ENCODE measurements at regions not wholly inside any gene's neighbourhood (a gene's known extent, or its start where the extent isn't known, plus 50 kb on each side); places are given as distances from the start of the nearest gene placed in this dataset.

DNA sequence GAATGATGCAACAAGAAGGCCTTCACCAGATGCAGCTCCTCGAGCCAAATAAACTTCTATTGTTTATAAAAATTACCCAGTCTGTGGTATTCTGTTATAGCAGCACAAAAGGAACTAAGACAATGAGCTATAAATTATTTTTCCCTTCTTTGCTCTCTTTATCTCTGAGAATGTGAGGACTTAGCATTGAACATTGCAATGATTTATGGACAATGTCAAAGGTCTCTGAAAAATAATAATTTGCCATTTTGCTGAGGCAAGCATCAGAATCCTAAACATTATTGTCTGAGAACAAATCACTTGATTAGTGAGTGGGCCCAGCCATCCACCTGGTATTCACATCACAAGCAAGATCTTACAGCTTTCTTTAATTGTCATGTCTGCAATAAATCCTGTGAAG, 95.4 kb upstream of the SSBP2 start:
- TF ChIP-seq, protein P1, sequence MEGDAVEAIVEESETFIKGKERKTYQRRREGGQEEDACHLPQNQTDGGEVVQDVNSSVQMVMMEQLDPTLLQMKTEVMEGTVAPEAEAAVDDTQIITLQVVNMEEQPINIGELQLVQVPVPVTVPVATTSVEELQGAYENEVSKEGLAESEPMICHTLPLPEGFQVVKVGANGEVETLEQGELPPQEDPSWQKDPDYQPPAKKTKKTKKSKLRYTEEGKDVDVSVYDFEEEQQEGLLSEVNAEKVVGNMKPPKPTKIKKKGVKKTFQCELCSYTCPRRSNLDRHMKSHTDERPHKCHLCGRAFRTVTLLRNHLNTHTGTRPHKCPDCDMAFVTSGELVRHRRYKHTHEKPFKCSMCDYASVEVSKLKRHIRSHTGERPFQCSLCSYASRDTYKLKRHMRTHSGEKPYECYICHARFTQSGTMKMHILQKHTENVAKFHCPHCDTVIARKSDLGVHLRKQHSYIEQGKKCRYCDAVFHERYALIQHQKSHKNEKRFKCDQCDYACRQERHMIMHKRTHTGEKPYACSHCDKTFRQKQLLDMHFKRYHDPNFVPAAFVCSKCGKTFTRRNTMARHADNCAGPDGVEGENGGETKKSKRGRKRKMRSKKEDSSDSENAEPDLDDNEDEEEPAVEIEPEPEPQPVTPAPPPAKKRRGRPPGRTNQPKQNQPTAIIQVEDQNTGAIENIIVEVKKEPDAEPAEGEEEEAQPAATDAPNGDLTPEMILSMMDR (IDR thresholded peaks at IDR 0.05), result no peak
- TF ChIP-seq POLR2A (IDR thresholded peaks at IDR 0.05), result no peak

All from testis (tissue), 2 donors.